DOHH2 (cell line): ENCODE measurements at regions not wholly inside any gene's neighbourhood (a gene's known extent, or its start where the extent isn't known, plus 50 kb on each side); places are given as distances from the start of the nearest gene placed in this dataset.

Experiments used
- EZH2phosphoT487 ChIP-seq: fragments of 200-600 bp; sonication (generic); IDR thresholded peaks from 2 replicates; pipeline ENCODE4 v1.6.1; 2017; ENCODE audit warnings: borderline replicate concordance, mild to moderate bottlenecking, antibody characterized with exemption, low read length, moderate library complexity, mixed read lengths
- TF ChIP-seq, protein P1 (sequence below): fragments of 200-600 bp; sonication (generic); IDR thresholded peaks from one replicate; pipeline ENCODE4 v1.5.1; 2014; ENCODE audit warnings: antibody characterized with exemption, mild to moderate bottlenecking, low read depth, low read length; ENCODE audit not compliant: poor library complexity, severe bottlenecking

GRCh38 chr3:150083655-150084042 is 113.0 kb upstream of the PFN2 start:
- TF ChIP-seq, protein P1, sequence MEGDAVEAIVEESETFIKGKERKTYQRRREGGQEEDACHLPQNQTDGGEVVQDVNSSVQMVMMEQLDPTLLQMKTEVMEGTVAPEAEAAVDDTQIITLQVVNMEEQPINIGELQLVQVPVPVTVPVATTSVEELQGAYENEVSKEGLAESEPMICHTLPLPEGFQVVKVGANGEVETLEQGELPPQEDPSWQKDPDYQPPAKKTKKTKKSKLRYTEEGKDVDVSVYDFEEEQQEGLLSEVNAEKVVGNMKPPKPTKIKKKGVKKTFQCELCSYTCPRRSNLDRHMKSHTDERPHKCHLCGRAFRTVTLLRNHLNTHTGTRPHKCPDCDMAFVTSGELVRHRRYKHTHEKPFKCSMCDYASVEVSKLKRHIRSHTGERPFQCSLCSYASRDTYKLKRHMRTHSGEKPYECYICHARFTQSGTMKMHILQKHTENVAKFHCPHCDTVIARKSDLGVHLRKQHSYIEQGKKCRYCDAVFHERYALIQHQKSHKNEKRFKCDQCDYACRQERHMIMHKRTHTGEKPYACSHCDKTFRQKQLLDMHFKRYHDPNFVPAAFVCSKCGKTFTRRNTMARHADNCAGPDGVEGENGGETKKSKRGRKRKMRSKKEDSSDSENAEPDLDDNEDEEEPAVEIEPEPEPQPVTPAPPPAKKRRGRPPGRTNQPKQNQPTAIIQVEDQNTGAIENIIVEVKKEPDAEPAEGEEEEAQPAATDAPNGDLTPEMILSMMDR = no peak
- no peak for TF ChIP-seq EZH2phosphoT487
